Fibroblast of villous mesenchyme (primary cell): ENCODE measurements at regions not wholly inside any gene's neighbourhood (a gene's known extent, or its start where the extent isn't known, plus 50 kb on each side); places are given as distances from the start of the nearest gene placed in this dataset.

Experiments used
- DNase-seq: peaks from one replicate; pipeline ENCODE4 v3.0.0-alpha.2; 2010; ENCODE audit warnings: low read depth
- H3K4me3 ChIP-seq: 2 replicates; pipeline ENCODE4 v1.5.1; 2011; ENCODE audit warnings: low read depth, mild to moderate bottlenecking, low read length
- CTCF ChIP-seq: IDR thresholded peaks from 2 replicates; pipeline ENCODE4 v1.5.1; 2012; ENCODE audit warnings: low read depth, mild to moderate bottlenecking, low read length; ENCODE audit not compliant: insufficient read depth

GRCh38 chr5:155091768-155092717 is 78.5 kb downstream of the KIF4B start:
- DNase-seq: no peak
- H3K4me3 ChIP-seq: no peak overlapping the region
- TF ChIP-seq CTCF: no peak

- H3K4me3 ChIP-seq: no peak overlapping the region
- TF ChIP-seq CTCF: no peak
- no peak for DNase-seq
These were observed 80.9 kb downstream of the KIF4B start for GRCh38 chr5:155094455-155094854.

GRCh38 chr5:155097995-155098394 is 84.4 kb downstream of the KIF4B start:
- no peak overlapping the region for H3K4me3 ChIP-seq
- DNase-seq: no peak
- TF ChIP-seq CTCF: no peak

- no peak overlapping the region for H3K4me3 ChIP-seq
- no peak for DNase-seq
- no peak for TF ChIP-seq CTCF
These were observed 84.9 kb downstream of the KIF4B start for GRCh38 chr5:155098433-155098832.

- no peak overlapping the region for H3K4me3 ChIP-seq
- no peak for DNase-seq
- TF ChIP-seq CTCF: no peak
These were observed 88.1 kb downstream of the KIF4B start for GRCh38 chr5:155101697-155102096.

- TF ChIP-seq CTCF: no peak
- H3K4me3 ChIP-seq: no peak overlapping the region
- peak; percentile 31 for DNase-seq
These were observed 89.6 kb downstream of the KIF4B start for GRCh38 chr5:155103146-155103545.
